K562 (cell line): ENCODE measurements at regions not wholly inside any gene's neighbourhood (a gene's known extent, or its start where the extent isn't known, plus 50 kb on each side); places are given as distances from the start of the nearest gene placed in this dataset.

Experiments
- ATAC-seq: fragments of 200-7000 bp; cut with Tn5 transposase; 3 replicates; pipeline ENCODE4 v1.9.1; 2020; ENCODE audit warnings: moderate library complexity
- BruUV-seq: library from RNA; stranded (reverse); fragments of 400-500 nt; replicated peaks from 2 replicates; lab custom pipeline; 2021; lab: Mats Ljungman, UMichigan
- CTCF ChIA-PET: fragments of 300-600 bp; formaldehyde crosslinking; extraction: SDS; loops from one replicate; lab custom pipeline; 2021; ENCODE audit warnings: low intra/inter-chr PET ratio; lab: Yijun Ruan, JAX
- POLR2A ChIA-PET: fragments of 300-600, 350-650 bp; sonication (Branson Sonifier 250); formaldehyde crosslinking; extraction: SDS; loops from one replicate; lab custom pipeline; 2021; ENCODE audit warnings: antibody characterized with exemption, inconsistent platforms; lab: Yijun Ruan, JAX
- DNase-seq, 4 experiments: peaks; one replicate each; pipeline versions ENCODE4 v3.0.0 to v3.0.0-alpha.2; 2011 to 2018; ENCODE audit warnings: low spot score in 3 of 4, mixed read lengths in 3 of 4; ENCODE audit errors: extremely low read depth in 1 of 4
- FAIRE-seq: peaks from 2 replicates; lab custom pipeline; 2011; peaks lifted over from hg19 to GRCh38; lab: Jason Lieb, UNC
- H2AFZ ChIP-seq: 2 replicates; pipeline ENCODE4 v1.6.0; 2011; ENCODE audit warnings: low read depth, low read length, control low read depth, inconsistent platforms
- H3K27ac ChIP-seq: fragments of 200-600 bp; 3 replicates; pipeline ENCODE4 v1.8.0; 2011; ENCODE audit warnings: low read depth, mild to moderate bottlenecking, control low read depth, inconsistent platforms, low read length, moderate library complexity, mixed read lengths; ENCODE audit errors: extremely low read depth
- H3K27me3 ChIP-seq, 2 experiments: fragments of 300-600 bp in 1 of 2; 2 replicates in 1 of 2; 3 replicates in 1 of 2; pipeline versions ENCODE4 v1.6.0 to v1.8.0; 2011; ENCODE audit warnings: inconsistent platforms in 2 of 2, low read length in 2 of 2, mild to moderate bottlenecking in 1 of 2, mixed read lengths in 1 of 2, moderate library complexity in 1 of 2; ENCODE audit not compliant: control insufficient read depth in 2 of 2, insufficient read depth in 2 of 2
- H3K36me3 ChIP-seq: fragments of 300-600 bp; 3 replicates; pipeline ENCODE4 v1.8.0; 2011; ENCODE audit warnings: mild to moderate bottlenecking, low read length, inconsistent platforms; ENCODE audit not compliant: control insufficient read depth, insufficient read depth
- H3K4me1 ChIP-seq, 2 experiments: fragments of 200-600 bp in 1 of 2; replicated peaks in 1 of 2; 2 replicates in 1 of 2; 3 replicates in 1 of 2; pipeline versions ENCODE4 v1.5.1 to v1.8.0; 2011; ENCODE audit warnings: inconsistent platforms in 2 of 2, low read length in 2 of 2, mild to moderate bottlenecking in 1 of 2, mixed read lengths in 1 of 2, moderate library complexity in 1 of 2; ENCODE audit not compliant: control insufficient read depth in 2 of 2, insufficient read depth in 2 of 2
- H3K4me2 ChIP-seq: 2 replicates; pipeline ENCODE4 v1.6.1; 2011; ENCODE audit warnings: low read length, control low read depth, inconsistent platforms, mixed read lengths; ENCODE audit not compliant: insufficient read depth
- H3K4me3 ChIP-seq: fragments of 200-600 bp; sonication (generic), shearing (Covaris generic); 2 replicates; pipeline ENCODE4 v1.5.1; 2016; ENCODE audit warnings: control low read depth, inconsistent platforms
- H3K79me2 ChIP-seq: fragments of 200-600 bp; 3 replicates; pipeline ENCODE4 v1.8.0; 2011; ENCODE audit warnings: low read length, inconsistent platforms; ENCODE audit not compliant: control insufficient read depth, insufficient read depth
- H3K9ac ChIP-seq, 2 experiments: 2 replicates each; pipeline versions ENCODE4 v1.6.0 to v1.6.1; 2011; ENCODE audit warnings: low read depth in 2 of 2, low read length in 2 of 2, control low read depth in 1 of 2, inconsistent platforms in 1 of 2, mild to moderate bottlenecking in 1 of 2, mixed read lengths in 1 of 2; ENCODE audit not compliant: insufficient read depth in 1 of 2
- H3K9me1 ChIP-seq: one replicate; pipeline ENCODE4 v1.6.0; 2011; ENCODE audit warnings: inconsistent platforms, mild to moderate bottlenecking, low read length, moderate library complexity; ENCODE audit not compliant: control insufficient read depth, insufficient read depth
- H3K9me3 ChIP-seq: replicated peaks from 2 replicates; pipeline ENCODE4 v1.5.1; 2011; ENCODE audit warnings: low read depth, low read length, inconsistent platforms; ENCODE audit not compliant: control insufficient read depth, insufficient read depth
- H4K20me1 ChIP-seq: replicated peaks from 2 replicates; pipeline ENCODE4 v1.6.1; 2011; ENCODE audit warnings: low read length, inconsistent platforms, mixed read lengths; ENCODE audit not compliant: control insufficient read depth, insufficient read depth
- MED1 ChIP-seq: sonication (generic); formaldehyde crosslinking; IDR thresholded peaks from 2 replicates; pipeline ENCODE4 v1.8.1; 2023; ENCODE audit warnings: missing genetic modification reagents, borderline replicate concordance
- NCOA2 ChIP-seq, 2 experiments: fragments of 450-650 bp; IDR thresholded peaks; 2 replicates each; pipeline ENCODE4 v1.6.1; 2018; ENCODE audit warnings: mild to moderate bottlenecking in 2 of 2, moderate library complexity in 1 of 2; ENCODE audit not compliant: partially characterized antibody in 2 of 2
- PHF8 ChIP-seq: fragments of 200-600 bp; sonication (generic); IDR thresholded peaks from 2 replicates; pipeline ENCODE4 v1.6.1; 2012; ENCODE audit warnings: mixed run types, mild to moderate bottlenecking, inconsistent platforms, low read length, moderate library complexity, borderline replicate concordance
- POLR2H ChIP-seq: IDR thresholded peaks from 2 replicates; pipeline ENCODE4 v1.6.1; 2016; ENCODE audit warnings: missing genetic modification characterization, low read depth, mild to moderate bottlenecking, control low read depth, missing compliant biosample characterization, moderate library complexity
- PTRF ChIP-seq: fragments of 450-650 bp; IDR thresholded peaks from 2 replicates; pipeline ENCODE4 v1.6.1; 2016; ENCODE audit warnings: mild to moderate bottlenecking, missing genetic modification characterization, missing compliant biosample characterization
- PURB ChIP-seq: sonication (generic); formaldehyde crosslinking; IDR thresholded peaks from 2 replicates; pipeline ENCODE4 v1.9.0; 2021; ENCODE audit warnings: low read depth, mild to moderate bottlenecking, missing genetic modification reagents
- RNF2 ChIP-seq: sonication (generic); IDR thresholded peaks from 2 replicates; pipeline ENCODE4 v1.6.1; 2016
- TAF9B ChIP-seq: fragments of 450-650 bp; IDR thresholded peaks from 2 replicates; pipeline ENCODE4 v1.6.1; 2018; ENCODE audit warnings: mild to moderate bottlenecking; ENCODE audit not compliant: partially characterized antibody
- ZBTB9 ChIP-seq: fragments of 450-650 bp; formaldehyde crosslinking; IDR thresholded peaks from 2 replicates; pipeline ENCODE4 v1.4.0; 2020; ENCODE audit warnings: mild to moderate bottlenecking, moderate library complexity
- ZFX ChIP-seq: sonication (generic); formaldehyde crosslinking; IDR thresholded peaks from 2 replicates; pipeline ENCODE4 v1.8.0; 2022; ENCODE audit warnings: mild to moderate bottlenecking, missing genetic modification reagents, moderate library complexity
- ZNF23 ChIP-seq: fragments of 250-450 bp; sonication (Bioruptor Pico); IDR thresholded peaks from 2 replicates; pipeline ENCODE4 v1.4.0; 2020; ENCODE audit warnings: mild to moderate bottlenecking
- ZNF318 ChIP-seq, 2 experiments: fragments of 450-650 bp; IDR thresholded peaks; 2 replicates each; pipeline ENCODE4 v1.6.1; 2016; ENCODE audit warnings: mild to moderate bottlenecking in 2 of 2, borderline replicate concordance in 1 of 2, low read depth in 1 of 2, moderate library complexity in 1 of 2
- WGBS: fragments of 100-300 bp; shearing (Covaris generic); methylation state at CpG from one replicate; pipeline ENCODE4 v1.1.6; 2016; ENCODE audit warnings: low coverage, mixed read lengths; ENCODE audit not compliant: insufficient coverage; ENCODE audit errors: missing lambda C conversion rate; 5-methylcytosine and 5-hydroxymethylcytosine counted together
- in situ Hi-C: fragments of 300-500 bp; cut with MboI; formaldehyde crosslinking; loops from 4 replicates; pipeline ENCODE4 v1.15.0; 2018; ENCODE audit warnings: inconsistent platforms, mixed read lengths
- intact Hi-C: fragments of 100-400 bp; cut with micrococcal nuclease; formaldehyde crosslinking; loops from 2 replicates; pipeline ENCODE4 v1.14.2; 2022
- TF ChIP-seq, protein P1 (sequence below): fragments of 250-450 bp; sonication (Bioruptor Pico); IDR thresholded peaks from 2 replicates; pipeline ENCODE4 v1.9.0; 2021; ENCODE audit warnings: mild to moderate bottlenecking

DNA sequence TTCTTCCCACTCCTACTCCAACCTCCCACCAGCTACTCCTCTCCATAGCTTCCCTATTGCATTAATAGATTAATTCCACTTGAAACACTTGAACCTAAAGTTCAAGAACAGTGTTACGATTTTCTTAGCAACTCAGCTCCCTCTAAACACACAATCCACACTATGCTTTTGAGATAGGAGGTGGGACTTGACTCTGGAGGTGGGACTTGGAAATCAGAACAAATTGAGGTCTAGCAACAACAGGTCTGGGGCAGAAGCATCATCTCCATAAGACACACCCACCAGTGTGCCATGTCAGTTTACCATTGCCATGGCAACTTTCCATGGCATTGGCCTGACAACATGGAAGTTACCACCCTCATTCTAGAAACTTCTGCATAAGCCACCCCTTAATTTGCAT, 336.5 kb upstream of the ALCAM start:
- Histone ChIP-seq H3K36me3 (no peaks in the 10 kb centered on the region), H3K9ac (no peak overlapping the region), H4K20me1 (no peaks in the 10 kb centered on the region), H3K27me3 (no peaks in the 10 kb centered on the region), H3K79me2 (no peaks in the 10 kb centered on the region), H3K27ac (no peak overlapping the region), H3K9me3 (no peaks in the 10 kb centered on the region), H3K4me2 (no peak overlapping the region), H3K9me1 (no peaks in the 10 kb centered on the region), H3K4me3 (no peak overlapping the region), H2AFZ (no peak overlapping the region), H3K4me1 (no peaks in the 10 kb centered on the region)
- intact Hi-C loops = no loop called here
- ATAC-seq (no peak), DNase-seq (no peak), FAIRE-seq (no peak)
- WGBS = 0% methylated on average over 1 of the region's 1 CpG
- ChIA-PET POLR2A (no interaction called here), CTCF (no interaction called here)
- in situ Hi-C loops = no loop called here
- no TSS peak for BruUV-seq
- TF ChIP-seq, protein P1, sequence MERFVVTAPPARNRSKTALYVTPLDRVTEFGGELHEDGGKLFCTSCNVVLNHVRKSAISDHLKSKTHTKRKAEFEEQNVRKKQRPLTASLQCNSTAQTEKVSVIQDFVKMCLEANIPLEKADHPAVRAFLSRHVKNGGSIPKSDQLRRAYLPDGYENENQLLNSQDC = no peak
- no peak for TF ChIP-seq ZFX (CRISPR knock-in tag)
- TF ChIP-seq ZNF318 (IDR thresholded peaks at IDR 0.05; ENCODE audit: borderline replicate concordance in 1 of 2, low read depth in 1 of 2) = no peak
- no peak for TF ChIP-seq MED1 (CRISPR knock-in tag)
- no peak for TF ChIP-seq ZBTB9
- no peak for TF ChIP-seq POLR2H (tag)
- TF ChIP-seq PTRF = no peak
- no peak for TF ChIP-seq TAF9B
- no peak for TF ChIP-seq NCOA2 (IDR thresholded peaks at IDR 0.05; ENCODE audit: partially characterized antibody in 2 of 2)
- no peak for TF ChIP-seq PURB
- TF ChIP-seq PHF8 = no peak
- TF ChIP-seq ZNF23 = no peak
- TF ChIP-seq RNF2 = no peak
